GM18505 (cell line): ENCODE measurements at regions not wholly inside any gene's neighbourhood (a gene's known extent, or its start where the extent isn't known, plus 50 kb on each side); places are given as distances from the start of the nearest gene placed in this dataset.

Source experiments
- ATAC-seq: cut with Tn5 transposase; IDR thresholded peaks from one replicate; pipeline ENCODE4 v1.9.1; 2021; ENCODE audit not compliant: unreplicated experiment
- POLR2A ChIP-seq: IDR thresholded peaks from 4 replicates; pipeline ENCODE4 v1.6.1; 2011; ENCODE audit warnings: borderline replicate concordance; ENCODE audit not compliant: insufficient read depth, insufficient read length; ENCODE audit errors: extremely low read depth

DNA sequence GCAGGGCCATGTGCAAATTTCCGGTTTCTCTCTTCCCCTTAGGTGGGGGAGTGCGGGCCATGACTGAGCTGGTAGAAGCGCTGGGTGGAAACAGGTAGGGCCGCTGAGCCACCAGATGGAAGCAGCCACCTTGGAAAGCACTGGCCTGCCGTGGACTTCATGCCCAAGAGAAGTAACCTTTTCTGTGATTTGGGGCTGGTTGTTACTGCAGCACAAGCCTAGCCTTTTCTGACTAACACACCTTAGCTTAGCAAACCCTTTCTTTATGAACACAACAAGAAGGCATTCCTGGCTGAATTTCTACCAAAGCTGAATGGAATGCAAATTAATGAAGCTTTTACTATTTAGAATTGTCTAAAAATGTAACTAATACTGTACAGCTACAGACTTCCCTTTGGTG, 149.6 kb upstream of the UBE2E1 start:
- TF ChIP-seq POLR2A: no peak
- ATAC-seq: no peak

DNA sequence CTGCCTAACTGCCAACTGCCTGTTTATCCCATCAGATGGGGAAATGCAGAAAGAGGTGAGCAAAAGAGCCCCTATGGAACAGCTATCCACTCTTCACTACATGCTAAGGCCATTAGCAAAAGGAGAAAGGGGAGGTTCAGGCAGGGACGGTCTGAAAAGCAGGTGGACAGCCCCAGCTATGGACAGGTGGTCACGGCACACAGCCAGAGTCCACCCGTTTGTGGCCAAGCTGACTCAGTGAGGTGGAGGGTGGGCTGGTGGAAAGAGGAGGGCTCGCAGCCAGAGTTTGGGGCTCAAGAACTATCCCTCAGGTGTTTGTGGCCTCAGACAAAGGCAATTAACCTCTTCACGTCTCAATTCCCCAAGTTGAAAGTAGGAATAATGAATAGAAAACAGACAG, 148.9 kb upstream of the UBE2E1 start:
- no peak for ATAC-seq
- no peak for TF ChIP-seq POLR2A

DNA sequence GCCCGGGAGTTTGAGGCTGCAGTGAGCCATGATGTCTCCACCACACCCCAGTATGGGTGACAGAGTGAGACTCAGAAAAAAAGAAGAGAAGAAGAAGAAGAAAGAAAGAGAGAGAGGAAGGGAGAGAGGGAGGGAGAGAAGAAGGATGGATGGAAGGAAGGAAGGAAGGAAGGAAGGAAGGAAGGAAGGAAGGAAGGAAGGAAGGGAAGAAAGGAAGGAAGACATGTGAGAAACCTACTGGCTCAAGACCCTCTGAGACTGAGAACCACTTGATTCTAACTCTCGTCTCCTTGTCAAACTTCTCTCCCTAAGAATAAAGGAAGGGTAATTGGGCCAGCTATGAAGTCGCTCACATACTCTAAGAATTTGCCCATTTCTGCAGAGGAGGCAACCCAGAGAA, 148.1 kb upstream of the UBE2E1 start:
- ATAC-seq: no peak
- TF ChIP-seq POLR2A: no peak

DNA sequence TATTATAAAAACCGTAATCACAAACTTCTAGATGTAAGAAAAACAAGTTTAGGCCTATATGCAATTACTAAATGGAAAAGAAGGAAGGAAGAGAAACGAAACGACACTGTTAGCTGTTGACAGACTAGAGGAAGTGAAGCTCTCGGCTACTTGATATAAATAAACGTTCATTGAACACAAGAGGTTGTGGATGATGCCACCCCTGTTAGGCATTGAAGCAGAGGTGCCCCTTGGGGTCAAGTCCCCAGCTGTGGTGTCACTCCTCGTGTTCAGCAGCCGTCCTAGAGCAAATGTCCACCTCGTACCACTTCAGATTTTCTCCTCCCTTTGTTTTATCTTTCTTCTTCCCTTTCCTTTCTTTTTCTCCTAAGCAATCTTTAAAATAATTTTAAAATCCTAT, 146.5 kb upstream of the UBE2E1 start:
- peak; percentile 74 for ATAC-seq
- no peak for TF ChIP-seq POLR2A

DNA sequence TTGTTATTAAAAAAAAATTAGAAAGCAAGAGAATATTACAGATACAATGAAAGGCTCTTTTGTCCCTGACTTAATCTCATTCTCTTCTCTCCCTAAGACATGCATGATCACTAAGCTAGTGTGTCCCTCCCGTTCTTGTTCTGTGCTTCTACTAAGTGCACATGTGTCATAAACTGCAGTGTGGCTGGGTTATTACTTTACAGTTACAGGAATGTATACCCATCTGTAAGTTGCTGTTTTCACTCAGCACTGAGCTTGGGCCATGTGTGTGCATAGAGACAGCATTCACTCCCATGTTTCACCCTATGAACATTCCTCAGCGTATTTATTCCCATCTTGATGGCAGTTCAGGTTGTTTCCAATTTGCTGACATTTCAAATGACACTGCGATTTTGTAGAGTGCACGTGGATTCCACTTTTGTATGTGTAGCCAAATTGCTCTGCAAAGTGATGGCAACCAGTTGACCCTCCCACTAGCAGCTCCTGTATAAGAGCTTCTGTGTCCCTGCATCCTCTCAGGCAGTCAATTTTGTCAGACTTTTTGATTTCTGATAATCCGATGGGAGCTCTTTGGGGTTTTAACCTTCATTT, 145.8 kb upstream of the UBE2E1 start:
- no peak for TF ChIP-seq POLR2A
- ATAC-seq: no peak

DNA sequence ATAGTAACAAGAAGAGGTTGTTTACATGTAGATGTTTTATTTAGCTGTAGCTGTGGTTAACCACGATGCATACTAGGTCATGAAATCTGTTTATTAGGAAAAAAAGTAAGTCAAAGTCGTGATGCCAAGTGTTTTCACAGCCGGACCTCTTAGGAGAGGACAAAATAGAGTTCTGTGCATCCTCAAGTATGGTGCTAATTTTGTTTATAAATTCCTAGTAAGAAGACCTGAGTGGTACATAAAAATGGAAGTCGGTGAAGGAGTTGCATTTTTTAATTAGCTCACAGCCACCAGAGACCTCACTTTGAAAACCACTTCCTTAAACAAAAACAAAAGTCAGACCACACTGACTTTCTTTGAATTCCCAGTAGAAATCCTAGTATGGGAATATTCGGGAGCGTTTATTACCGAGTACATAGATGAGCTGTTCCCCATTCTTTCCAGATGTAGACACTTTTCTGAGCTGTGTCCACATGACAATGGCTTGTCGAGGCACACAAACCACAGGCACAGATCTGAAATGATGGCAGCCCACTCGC, 143.6 kb upstream of the UBE2E1 start:
- TF ChIP-seq POLR2A: no peak

DNA sequence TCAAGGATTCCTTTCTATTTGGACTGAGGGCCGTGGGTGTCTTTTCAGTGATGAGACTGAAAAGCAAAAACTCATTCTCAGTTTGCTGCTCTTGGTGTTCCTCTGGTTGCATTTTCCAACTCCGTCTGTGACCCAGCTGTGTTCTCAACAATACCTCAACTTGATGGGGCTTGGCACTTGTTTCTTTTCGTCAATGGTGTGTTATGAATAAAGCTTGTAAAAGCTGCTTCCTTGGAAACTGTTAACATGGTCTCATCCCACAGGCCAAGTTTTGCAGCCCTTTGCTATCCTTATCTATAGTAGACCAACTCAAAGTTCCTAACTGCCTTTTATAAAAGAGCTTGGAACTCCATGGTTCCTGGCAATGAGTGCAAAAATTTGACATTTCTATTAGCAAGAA, 142.5 kb upstream of the UBE2E1 start:
- no peak for TF ChIP-seq POLR2A
- no peak for ATAC-seq

More for the DNA sequence above, 143.6 kb upstream of the UBE2E1 start:
- ATAC-seq: no peak

DNA sequence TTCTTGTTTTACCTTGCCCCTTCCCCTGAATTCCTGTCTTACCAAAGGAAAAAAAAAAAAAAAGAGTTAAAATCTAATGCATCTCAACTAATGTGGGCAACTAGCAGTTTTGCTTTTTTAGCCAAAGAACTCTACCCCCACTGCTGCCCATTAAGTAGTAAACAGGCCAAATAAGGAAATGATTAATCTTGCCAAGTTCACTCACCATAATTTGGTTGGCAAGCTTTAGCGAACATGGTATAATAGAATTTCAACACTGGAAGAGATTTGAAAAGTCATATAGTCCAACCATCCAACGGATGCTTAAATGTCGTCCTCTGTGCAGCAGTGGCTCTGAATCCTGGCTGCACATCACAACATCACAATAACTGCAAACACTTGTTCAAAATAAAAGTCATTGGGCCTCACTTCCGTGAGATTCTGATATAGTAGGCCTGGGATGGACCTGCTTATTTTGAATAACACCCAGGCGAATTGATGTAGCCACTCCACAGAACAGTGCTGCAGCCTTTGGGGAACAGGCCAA, 142.0 kb upstream of the UBE2E1 start:
- no peak for TF ChIP-seq POLR2A
- no peak for ATAC-seq

DNA sequence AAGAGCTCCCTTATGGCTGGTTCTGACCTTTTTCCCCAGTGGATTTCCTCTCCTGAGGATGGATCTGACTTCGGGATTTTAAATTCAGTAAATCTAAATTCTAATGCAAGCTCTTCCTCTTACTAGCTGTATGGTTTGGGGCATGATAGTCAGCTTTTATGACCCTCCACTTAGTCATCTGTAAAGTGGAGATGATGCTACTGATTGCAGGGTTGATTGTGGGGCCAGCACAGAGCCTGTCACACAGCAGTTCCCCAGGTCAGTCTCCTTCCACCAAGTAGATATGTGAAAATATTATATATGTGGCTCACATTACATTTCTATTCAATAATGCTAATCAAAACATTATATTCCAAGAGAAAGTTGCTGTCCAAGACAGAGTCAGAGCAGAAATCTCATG, 141.3 kb upstream of the UBE2E1 start:
- no peak for ATAC-seq
- no peak for TF ChIP-seq POLR2A

DNA sequence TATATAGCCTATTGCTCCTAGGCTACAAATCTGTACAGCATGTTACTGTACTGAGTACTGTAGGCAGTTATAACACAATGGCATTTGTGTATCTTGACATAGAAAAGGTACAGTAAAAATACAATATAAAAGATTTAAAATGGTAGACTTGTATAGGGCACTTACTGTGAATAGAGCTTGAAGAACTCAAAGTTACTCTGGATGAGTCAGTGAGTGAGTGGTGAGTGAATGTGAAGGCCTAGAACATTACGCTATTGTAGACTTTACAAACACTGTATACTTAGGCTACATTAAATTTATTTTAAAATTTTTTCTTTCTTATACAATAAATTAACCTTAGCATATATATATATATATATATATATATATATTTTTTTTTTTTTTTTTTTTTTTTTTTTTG, 140.0 kb upstream of the UBE2E1 start:
- no peak for ATAC-seq
- no peak for TF ChIP-seq POLR2A

DNA sequence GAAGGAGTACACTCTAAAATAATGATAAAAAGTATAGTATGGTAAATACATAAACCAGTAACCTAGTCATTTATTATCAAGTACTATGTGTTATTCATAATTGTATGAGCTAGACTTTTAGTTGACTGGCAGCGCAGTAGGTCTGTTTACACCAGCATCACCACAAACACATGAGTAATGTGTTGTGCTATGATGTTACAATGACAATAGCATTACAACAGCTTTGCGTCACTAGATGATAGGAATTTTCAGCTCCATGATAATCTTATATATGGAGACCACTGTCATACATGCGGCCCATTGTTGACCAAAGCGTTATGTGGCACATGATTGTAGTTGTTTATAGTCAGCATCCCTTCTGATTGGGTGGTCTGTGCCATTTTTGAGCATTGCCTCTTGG, 138.9 kb upstream of the UBE2E1 start:
- no peak for TF ChIP-seq POLR2A
- no peak for ATAC-seq

DNA sequence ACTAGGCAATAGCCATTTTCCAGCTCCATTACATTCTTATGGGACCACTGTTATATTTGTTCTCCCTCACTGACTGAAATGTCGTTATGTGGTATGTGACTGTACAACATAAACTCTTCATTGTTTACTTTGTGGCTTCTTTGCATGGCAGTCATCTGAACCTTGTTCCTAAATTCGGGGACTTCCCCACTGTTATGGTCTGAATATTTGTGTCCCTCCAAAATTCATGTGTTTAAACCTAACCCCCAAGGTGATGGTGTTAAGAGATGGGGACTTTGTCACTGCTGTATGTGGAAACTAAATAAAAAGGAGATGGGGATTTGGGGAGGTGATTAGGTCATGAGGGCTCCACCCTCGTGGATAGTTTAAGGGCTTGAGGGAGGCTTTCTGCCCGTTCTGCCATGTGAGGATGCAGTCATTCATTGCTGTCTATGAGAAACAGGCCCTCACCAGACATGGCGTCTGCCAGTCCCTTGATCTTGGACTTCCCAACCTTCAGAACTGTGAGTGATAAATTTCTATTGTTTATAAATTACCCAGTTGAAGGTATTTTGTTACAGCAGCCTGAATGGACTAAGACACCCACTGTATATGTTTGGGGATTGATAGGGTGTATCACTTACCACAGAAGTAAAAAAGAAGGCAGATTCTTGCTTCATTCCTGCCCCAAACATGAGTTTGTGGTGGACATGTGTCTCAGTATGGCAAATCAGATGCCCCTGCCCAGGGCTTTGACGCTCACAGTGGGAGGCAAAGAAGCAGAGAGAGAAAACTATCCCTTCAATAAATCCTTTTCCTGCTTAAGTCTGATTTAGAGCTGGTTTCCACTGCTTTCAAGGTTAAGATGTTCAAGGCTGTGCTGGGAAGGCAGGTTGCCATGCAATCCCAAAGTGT, 138.0 kb upstream of the UBE2E1 start:
- TF ChIP-seq POLR2A: no peak
- no peak for ATAC-seq

DNA sequence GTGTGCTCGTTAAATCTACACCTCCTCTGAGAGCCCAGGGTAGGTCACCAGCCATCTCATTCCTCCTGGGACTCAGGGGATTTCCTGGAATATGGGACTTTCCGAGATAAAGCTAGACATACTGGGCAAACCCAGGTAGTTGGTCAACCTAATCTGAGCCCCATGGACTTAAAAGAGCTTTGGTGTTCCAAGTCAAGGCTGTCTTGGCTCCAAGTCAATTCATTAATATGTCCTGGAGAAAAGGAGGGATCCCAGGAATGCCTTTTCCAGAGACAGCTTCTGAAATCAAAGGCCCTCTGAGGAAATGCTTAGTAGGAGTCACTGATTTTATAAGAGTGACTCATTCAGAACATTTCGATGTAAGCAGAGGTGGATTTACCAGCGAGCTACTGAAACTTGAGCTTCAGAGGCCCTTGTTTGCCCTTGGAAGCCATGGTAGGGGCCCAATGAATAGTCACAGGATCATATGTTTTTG, 137.3 kb upstream of the UBE2E1 start:
- no peak for TF ChIP-seq POLR2A
- ATAC-seq: no peak
